ENCODE measurements at regions not wholly inside any gene's neighbourhood (a gene's known extent, or its start where the extent isn't known, plus 50 kb on each side); places are given as distances from the start of the nearest gene placed in this dataset.
A peak's percentile ranks its signal among the peaks of the same experiment; 100 is the strongest.

- no peak overlapping the region for H2BK120ac ChIP-seq (replicated peaks; ENCODE audit: low read depth, low read length)
- no peak overlapping the region for H2BK12ac ChIP-seq (ENCODE audit: low read depth, low read length)
- H3K4ac ChIP-seq (replicated peaks; ENCODE audit: insufficient read length, low read depth, low read length), result no peak overlapping the region
- ChIA-PET POLR2A (ENCODE audit: partially characterized antibody) (interaction anchor here (0.7 kb wide), 1 partner anchor 98 kb away, joined by 3 read pairs; no protein-coding TSS in a partner anchor), CTCF (ENCODE audit: partially characterized antibody) (interaction anchor here (0.7 to 1.3 kb wide), 2 partner anchors 19 to 105 kb away, joined by 3 to 4 read pairs; no protein-coding TSS in a partner anchor)
- H3K4me2 ChIP-seq (ENCODE audit: insufficient read depth in 1 of 2, low read depth in 2 of 2, low read length in 2 of 2), result no peak overlapping the region
- no peak for DNase-seq (ENCODE audit: low read depth in 1 of 2, low spot score in 2 of 2)
- no peak overlapping the region for H3K56ac ChIP-seq (replicated peaks; ENCODE audit: insufficient read length, low read depth, low read length)
- H3K23ac ChIP-seq (ENCODE audit: insufficient read length), result no peak overlapping the region
- no peak overlapping the region for H2AK5ac ChIP-seq (ENCODE audit: low read depth, low read length)
- H3K27ac ChIP-seq (ENCODE audit: low read depth, low read length), result no peak overlapping the region
- WGBS, 2 experiments (ENCODE audit: extremely low coverage in 1 of 2, insufficient coverage in 1 of 2, insufficient read length in 1 of 2, insufficient replicate concordance in 2 of 2, low coverage in 1 of 2, low lambda C conversion rate in 2 of 2, missing lambda C conversion rate in 1 of 2), result 94% methylated on average over 20 of the region's 20 CpGs; no CpG with 5 or more reads in 1 of the 2 experiments
- H4K20me1 ChIP-seq (replicated peaks in 1 of 2; ENCODE audit: control insufficient read depth in 1 of 2, insufficient read depth in 2 of 2, low read length in 2 of 2), result no peaks in the 10 kb centered on the region
- no peaks in the 10 kb centered on the region for H3K23me2 ChIP-seq (ENCODE audit: low read depth, low read length)
- no peak overlapping the region for H2BK5ac ChIP-seq (ENCODE audit: low read depth, low read length)
- H2AFZ ChIP-seq (ENCODE audit: low read length), result peak overlapping the region; percentile 47; the same call in 1 of the 2 replicates
- no peak overlapping the region for H2BK15ac ChIP-seq (ENCODE audit: low read length)
- no peak overlapping the region for H2BK20ac ChIP-seq (ENCODE audit: low read length)
- H4K91ac ChIP-seq (replicated peaks; ENCODE audit: insufficient read length, low read length), result no peak overlapping the region
- no peak overlapping the region for H3K18ac ChIP-seq (ENCODE audit: extremely low read depth, low read length)
- no peaks in the 10 kb centered on the region for H3K79me1 ChIP-seq (ENCODE audit: low read depth, low read length)
- no peak for FAIRE-seq
- no peak overlapping the region for H4K5ac ChIP-seq (ENCODE audit: insufficient read length, low read depth, low read length)
- H3K36me3 ChIP-seq (ENCODE audit: control insufficient read depth in 2 of 4, insufficient read depth in 4 of 4, low read length in 3 of 4), result no peaks in the 10 kb centered on the region
- no peaks in the 10 kb centered on the region for H3K9me3 ChIP-seq (ENCODE audit: insufficient read depth in 2 of 2, low read depth in 1 of 2, low read length in 1 of 2)
- H3K4me1 ChIP-seq (replicated peaks in 1 of 4; ENCODE audit: control insufficient read depth in 3 of 4, insufficient read depth in 4 of 4, low read length in 3 of 4), result peaks cover 0 to 2% (median 0%) of the 10 kb centered on the region in 4 experiments; a peak in 1 of 7 replicates
- H4K8ac ChIP-seq (ENCODE audit: extremely low read depth, insufficient read depth, low read length), result no peak overlapping the region
- no peaks in the 10 kb centered on the region for H3K27me3 ChIP-seq (replicated peaks in 1 of 4; ENCODE audit: control insufficient read depth in 3 of 4, extremely low read depth in 1 of 4, insufficient read depth in 3 of 4, low read length in 3 of 4)
- H3K79me2 ChIP-seq (ENCODE audit: control insufficient read depth in 1 of 2, insufficient read depth in 2 of 2, low read length in 2 of 2), result no peaks in the 10 kb centered on the region
- H3K9ac ChIP-seq (replicated peaks in 1 of 4; ENCODE audit: extremely low read depth in 1 of 4, low read depth in 3 of 4, low read length in 3 of 4), result no peak overlapping the region
- no peak overlapping the region for H3K4me3 ChIP-seq (ENCODE audit: extremely low read depth in 1 of 4, insufficient read depth in 2 of 4, low read depth in 3 of 4, low read length in 4 of 4)
- H3K14ac ChIP-seq (ENCODE audit: insufficient read length), result no peak overlapping the region
- TF ChIP-seq RNF2 (IDR thresholded peaks at IDR 0.05; ENCODE audit: borderline replicate concordance, low read depth, low read length, missing control alignments, poor library complexity, severe bottlenecking) (no peak), CBX8 (IDR thresholded peaks at IDR 0.05; ENCODE audit: borderline replicate concordance, low read depth, low read length) (no peak), POLR2AphosphoS5 (IDR thresholded peaks at IDR 0.05; ENCODE audit: low read depth, low read length) (no peak), KDM1A (IDR thresholded peaks at IDR 0.05; ENCODE audit: borderline replicate concordance, low read length) (no peak), RXRA (IDR thresholded peaks at IDR 0.05; ENCODE audit: insufficient read depth, low read depth, low read length) (no peak), CTBP2 (IDR thresholded peaks at IDR 0.05; ENCODE audit: borderline replicate concordance, insufficient read depth, insufficient read length, low read length) (no peak), EGR1 (IDR thresholded peaks at IDR 0.05; ENCODE audit: borderline replicate concordance, low read depth, low read length) (no peak), SIN3A (conservative IDR thresholded peaks at IDR 0.05 in 1 of 2, IDR thresholded peaks at IDR 0.05 in 1 of 2; ENCODE audit: low read depth in 1 of 2, low read length in 2 of 2) (no peak), ZNF274 (IDR thresholded peaks at IDR 0.05; ENCODE audit: borderline replicate concordance, extremely low read depth, low read length) (no peak)
Observed at GRCh38 chr11:134761926-134762247, 349.8 kb upstream of the B3GAT1 start.
